HepG2 (cell line): ENCODE measurements at regions not wholly inside any gene's neighbourhood (a gene's known extent, or its start where the extent isn't known, plus 50 kb on each side); places are given as distances from the start of the nearest gene placed in this dataset.

Experiments used
- ATAC-seq: fragments of 200-7000 bp; cut with Tn5 transposase; 3 replicates; pipeline ENCODE4 v1.9.1; 2020; ENCODE audit warnings: mild to moderate bottlenecking, moderate library complexity
- BruUV-seq: library from RNA; stranded (reverse); fragments of 400-500 nt; replicated peaks from 2 replicates; lab custom pipeline; 2021; lab: Mats Ljungman, UMichigan
- CTCF ChIA-PET: fragments of 300-600 bp; formaldehyde crosslinking; extraction: SDS; loops from one replicate; lab custom pipeline; 2021; ENCODE audit warnings: low total read pairs, inconsistent platforms, low intra/inter-chr PET ratio; lab: Yijun Ruan, JAX
- POLR2A ChIA-PET: fragments of 350-600 bp; sonication (Branson Sonifier 250); formaldehyde crosslinking; loops from one replicate; lab custom pipeline; 2020; ENCODE audit warnings: antibody characterized with exemption, inconsistent platforms; lab: Yijun Ruan, JAX
- DNase-seq: peaks from one replicate; pipeline ENCODE4 v3.0.0-alpha.2; 2015; ENCODE audit warnings: low spot score
- FAIRE-seq: peaks from 3 replicates; lab custom pipeline; 2011; peaks lifted over from hg19 to GRCh38; lab: Jason Lieb, UNC
- H2AFZ ChIP-seq: one replicate; pipeline ENCODE4 v1.6.1; 2011; ENCODE audit warnings: low read length, inconsistent platforms
- H3K27ac ChIP-seq: fragments of 300-600 bp; 3 replicates; pipeline ENCODE4 v1.8.0; 2011; ENCODE audit warnings: mixed run types, mild to moderate bottlenecking, mixed read lengths, low read length, inconsistent platforms; ENCODE audit not compliant: insufficient read depth; ENCODE audit errors: extremely low read length
- H3K27me3 ChIP-seq, 2 experiments: fragments of 200-600 bp in 1 of 2; 2 replicates in 1 of 2; 3 replicates in 1 of 2; pipeline versions ENCODE4 v1.6.0 to v1.8.0; 2011; ENCODE audit warnings: low read length in 2 of 2, mild to moderate bottlenecking in 2 of 2, moderate library complexity in 2 of 2, inconsistent platforms in 1 of 2; ENCODE audit not compliant: insufficient read depth in 2 of 2, control insufficient read depth in 1 of 2
- H3K36me3 ChIP-seq, 2 experiments: fragments of 200-600 bp in 1 of 2; replicated peaks in 1 of 2; 2 replicates in 1 of 2; 3 replicates in 1 of 2; pipeline versions ENCODE4 v1.5.1 to v1.8.0; 2011; ENCODE audit warnings: low read length in 2 of 2, inconsistent platforms in 1 of 2; ENCODE audit not compliant: insufficient read depth in 2 of 2, control insufficient read depth in 1 of 2
- H3K4me1 ChIP-seq: 2 replicates; pipeline ENCODE4 v1.5.1; 2012; ENCODE audit warnings: low read length, inconsistent platforms; ENCODE audit not compliant: insufficient read depth
- H3K4me2 ChIP-seq: 2 replicates; pipeline ENCODE4 v1.6.0; 2011; ENCODE audit warnings: low read depth, low read length, inconsistent platforms
- H3K4me3 ChIP-seq, 3 experiments: fragments of 200-600 bp in 1 of 3; sonication (generic), shearing (Covaris generic) in 1 of 3; replicated peaks in 1 of 3; 2 replicates each; pipeline ENCODE4 v1.5.1; 2011 to 2016; ENCODE audit warnings: low read length in 3 of 3, inconsistent platforms in 2 of 3, low read depth in 2 of 3, mild to moderate bottlenecking in 2 of 3, control low read depth in 1 of 3, mixed read lengths in 1 of 3; ENCODE audit not compliant: insufficient read depth in 1 of 3
- H3K79me2 ChIP-seq: one replicate; pipeline ENCODE4 v1.6.1; 2011; ENCODE audit warnings: low read length, inconsistent platforms; ENCODE audit not compliant: insufficient read depth
- H3K9ac ChIP-seq: 2 replicates; pipeline ENCODE4 v1.6.0; 2011; ENCODE audit warnings: mild to moderate bottlenecking, low read depth, low read length, inconsistent platforms; ENCODE audit not compliant: insufficient read depth
- H3K9me3 ChIP-seq: 2 replicates; pipeline ENCODE4 v1.5.1; 2012; ENCODE audit warnings: mild to moderate bottlenecking, low read length
- H4K20me1 ChIP-seq: 2 replicates; pipeline ENCODE4 v1.6.0; 2011; ENCODE audit warnings: inconsistent platforms, mild to moderate bottlenecking, low read length, moderate library complexity; ENCODE audit not compliant: insufficient read depth
- HNF1B ChIP-seq: sonication (generic); formaldehyde crosslinking; IDR thresholded peaks from 2 replicates; pipeline ENCODE4 v1.5.1; 2020; ENCODE audit warnings: mild to moderate bottlenecking, moderate library complexity, missing genetic modification reagents
- RARA ChIP-seq: IDR thresholded peaks from 2 replicates; pipeline ENCODE4 v1.6.1; 2016; ENCODE audit warnings: missing genetic modification reagents, missing compliant biosample characterization
- TSC22D2 ChIP-seq: sonication (generic); formaldehyde crosslinking; IDR thresholded peaks from 2 replicates; pipeline ENCODE4 v1.5.1; 2020; ENCODE audit warnings: missing genetic modification reagents, mild to moderate bottlenecking, borderline replicate concordance
- ZNF362 ChIP-seq: sonication (generic); formaldehyde crosslinking; IDR thresholded peaks from 2 replicates; pipeline ENCODE4 v1.4.0; 2020; ENCODE audit warnings: missing genetic modification reagents, mild to moderate bottlenecking, borderline replicate concordance
- ZNF501 ChIP-seq: sonication (generic); formaldehyde crosslinking; IDR thresholded peaks from 2 replicates; pipeline ENCODE4 v1.5.1; 2020; ENCODE audit warnings: mild to moderate bottlenecking, moderate library complexity, missing genetic modification reagents
- WGBS: methylation state at CpG from one replicate; pipeline ENCODE4 v1.1.6; 2017; ENCODE audit warnings: low lambda C conversion rate; 5-methylcytosine and 5-hydroxymethylcytosine counted together
- in situ Hi-C: cut with HindIII; loops from 2 replicates; pipeline ENCODE4 v1.10.0; 2017; ENCODE audit warnings: low pct_unique_long_range_greater_than_20kb; ENCODE audit not compliant: extremely low pct_ligation_motif_present
- intact Hi-C: fragments of 100-400 bp; cut with micrococcal nuclease; formaldehyde crosslinking; loops from one replicate; pipeline ENCODE4 v1.10.0; 2022; ENCODE audit not compliant: unreplicated experiment

GRCh38 chr12:83793616-83794015 lies 1106.9 kb downstream of the TMTC2 start:
- H3K4me1 ChIP-seq: no peaks in the 10 kb centered on the region
- H3K9ac ChIP-seq: no peak overlapping the region
- peaks cover 24% of the 10 kb centered on the region for H3K9me3 ChIP-seq
- H3K27me3 ChIP-seq: no peaks in the 10 kb centered on the region; a peak in 1 of 5 replicates
- H2AFZ ChIP-seq: no peak overlapping the region
- no peak for FAIRE-seq
- ChIA-PET CTCF (no interaction called here), POLR2A (no interaction called here)
- H3K4me2 ChIP-seq: no peak overlapping the region
- no peak for ATAC-seq
- intact Hi-C loops: no loop called here
- H3K79me2 ChIP-seq: no peaks in the 10 kb centered on the region
- H4K20me1 ChIP-seq: no peaks in the 10 kb centered on the region
- no peak for DNase-seq
- in situ Hi-C loops: no loop called here
- H3K36me3 ChIP-seq: no peaks in the 10 kb centered on the region
- H3K27ac ChIP-seq: no peak overlapping the region
- no TSS peak for BruUV-seq
- no peak overlapping the region for H3K4me3 ChIP-seq
- TF ChIP-seq TSC22D2 (CRISPR knock-in tag): no peak

GRCh38 chr12:83784298-83784890 lies 1097.7 kb downstream of the TMTC2 start:
- H3K27ac ChIP-seq: no peak overlapping the region
- no peaks in the 10 kb centered on the region for H4K20me1 ChIP-seq
- in situ Hi-C loops: no loop called here
- no peak overlapping the region for H3K4me3 ChIP-seq
- no peaks in the 10 kb centered on the region for H3K79me2 ChIP-seq
- intact Hi-C loops: no loop called here
- CTCF ChIA-PET: no interaction called here
- DNase-seq: no peak
- 17% methylated on average over 7 of the region's 7 CpGs for whole genome bisulfite sequencing
- H2AFZ ChIP-seq: no peak overlapping the region
- no peak overlapping the region for H3K9ac ChIP-seq
- no TSS peak for BruUV-seq
- H3K36me3 ChIP-seq: no peaks in the 10 kb centered on the region
- no peak for FAIRE-seq
- no peaks in the 10 kb centered on the region for H3K4me1 ChIP-seq
- POLR2A ChIA-PET: no interaction called here
- no peaks in the 10 kb centered on the region for H3K27me3 ChIP-seq
- H3K9me3 ChIP-seq: peaks cover 35% of the 10 kb centered on the region
- TF ChIP-seq ZNF501 (CRISPR knock-in tag) (no peak), ZNF362 (no peak), HNF1B (CRISPR knock-in tag) (no peak), RARA (CRISPR knock-in tag) (no peak)
- TF ChIP-seq, all 625 proteins: peak for 0
- no peak overlapping the region for H3K4me2 ChIP-seq
- no peak for ATAC-seq
